ENCODE measurements at regions not wholly inside any gene's neighbourhood (a gene's known extent, or its start where the extent isn't known, plus 50 kb on each side); places are given as distances from the start of the nearest gene placed in this dataset.

- no peaks in the 10 kb centered on the region for H3K36me3 Mint-ChIP-seq (ENCODE audit: insufficient read depth in 2 of 2)
- H3K4me3 Mint-ChIP-seq, result no peak overlapping the region
- ATAC-seq (replicated peaks in 1 of 2), result no peak
- DNase-seq, result no peak
- no peak overlapping the region for H3K27ac Mint-ChIP-seq
- no peaks in the 10 kb centered on the region for H3K4me1 Mint-ChIP-seq (ENCODE audit: low read depth)
- H3K27me3 Mint-ChIP-seq (ENCODE audit: low read depth), result no peaks in the 10 kb centered on the region
- no peaks in the 10 kb centered on the region for H3K9me3 Mint-ChIP-seq
These were observed 207.9 kb upstream of the NT5C1B start for GRCh38 chr2:18797133-18797845.

- DNase-seq (no peak), ATAC-seq (replicated peaks in 1 of 2) (no peak)
- H3K4me1 Mint-ChIP-seq (ENCODE audit: low read depth), result no peaks in the 10 kb centered on the region
These were observed 206.5 kb upstream of the NT5C1B start for GRCh38 chr2:18795906-18796305.

DNA sequence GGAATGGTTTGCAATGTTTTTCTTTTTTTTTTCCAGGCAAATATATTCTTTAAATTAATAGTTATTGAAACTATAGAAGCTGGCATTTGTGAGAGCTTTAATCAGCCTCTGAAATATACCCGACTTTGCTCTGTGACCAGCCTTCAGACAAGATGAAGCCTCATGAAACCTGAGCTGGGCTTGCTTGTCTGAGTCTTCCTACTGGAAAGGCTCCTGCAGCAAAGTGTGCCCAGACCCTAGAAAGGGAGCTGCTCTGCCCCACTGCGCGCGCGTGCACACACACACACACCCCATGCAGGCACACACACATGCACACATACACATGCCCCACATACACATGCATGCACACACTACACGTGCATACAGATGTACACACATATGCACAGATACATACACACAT lies 203.3 kb upstream of the NT5C1B start:
- H3K9me3 Mint-ChIP-seq, result no peaks in the 10 kb centered on the region
- DNase-seq (no peak), ATAC-seq (replicated peaks in 1 of 2) (no peak)
- no peak overlapping the region for H3K27ac Mint-ChIP-seq
- no peak overlapping the region for H3K4me3 Mint-ChIP-seq
- no peaks in the 10 kb centered on the region for H3K36me3 Mint-ChIP-seq (ENCODE audit: insufficient read depth in 2 of 2)
- H3K27me3 Mint-ChIP-seq (ENCODE audit: low read depth), result no peaks in the 10 kb centered on the region
- no peaks in the 10 kb centered on the region for H3K4me1 Mint-ChIP-seq (ENCODE audit: low read depth)

More at GRCh38 chr2:18795906-18796305, 206.5 kb upstream of the NT5C1B start:
- no peak overlapping the region for H3K4me3 Mint-ChIP-seq
- no peaks in the 10 kb centered on the region for H3K27me3 Mint-ChIP-seq (ENCODE audit: low read depth)
- H3K27ac Mint-ChIP-seq, result no peak overlapping the region
- no peaks in the 10 kb centered on the region for H3K9me3 Mint-ChIP-seq
- H3K36me3 Mint-ChIP-seq (ENCODE audit: insufficient read depth in 2 of 2), result no peaks in the 10 kb centered on the region

DNA sequence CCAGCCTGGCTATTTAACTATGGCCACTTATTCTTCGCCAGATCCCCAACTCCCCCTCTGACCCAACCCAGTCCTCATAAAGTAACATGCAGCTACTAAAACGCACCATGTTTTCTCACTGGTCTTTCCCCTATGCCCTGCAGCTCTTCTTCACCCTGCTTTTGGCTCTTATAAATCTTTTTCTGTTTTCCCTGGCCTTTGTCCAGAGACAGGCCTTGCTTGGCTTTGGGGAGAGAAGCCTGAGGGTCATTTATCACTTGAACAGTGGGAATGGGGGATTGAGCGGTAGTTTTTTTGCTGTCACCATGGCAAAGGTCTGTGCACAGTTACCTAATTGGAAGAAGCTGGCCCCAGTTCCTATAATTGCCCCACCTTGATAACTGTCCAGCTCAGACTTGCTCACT lies 202.9 kb upstream of the NT5C1B start:
- Mint-ChIP-seq H3K27ac (no peak overlapping the region), H3K9me3 (no peaks in the 10 kb centered on the region), H3K4me3 (no peak overlapping the region), H3K4me1 (ENCODE audit: low read depth) (no peaks in the 10 kb centered on the region), H3K36me3 (ENCODE audit: insufficient read depth in 2 of 2) (no peaks in the 10 kb centered on the region), H3K27me3 (ENCODE audit: low read depth) (no peaks in the 10 kb centered on the region)
- no peak for ATAC-seq (replicated peaks in 1 of 2)
- no peak for DNase-seq

DNA sequence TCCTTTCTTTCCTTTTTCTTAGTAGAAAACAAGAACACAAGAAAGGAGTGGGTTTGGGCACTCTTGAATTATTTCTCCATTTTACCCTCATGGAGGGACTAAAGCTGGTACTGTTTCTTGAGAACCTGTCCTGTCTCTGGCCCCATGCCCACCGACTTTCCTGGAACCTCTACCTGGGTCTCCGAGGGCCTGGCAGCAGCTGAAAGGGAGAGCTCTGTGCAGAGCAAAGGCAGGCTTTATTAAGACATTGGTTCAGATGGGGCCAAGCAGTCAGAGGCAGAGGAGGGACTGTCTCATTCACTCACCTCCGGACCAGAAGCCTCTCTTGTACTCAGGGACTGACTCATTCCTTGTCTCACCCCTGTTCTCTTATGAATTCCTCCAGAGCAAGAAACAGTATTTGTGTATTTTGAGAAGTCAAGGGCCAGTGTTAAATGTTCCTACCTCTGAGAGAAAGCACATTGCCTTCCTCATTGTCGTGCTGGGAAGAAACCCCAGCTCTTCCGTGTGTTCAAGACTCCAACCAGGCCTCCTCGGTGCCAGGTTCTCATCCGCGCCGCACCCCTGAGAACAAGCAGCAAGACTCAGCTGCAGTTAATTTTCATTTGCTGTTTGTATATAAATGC lies 201.9 kb upstream of the NT5C1B start:
- no peak overlapping the region for H3K4me3 Mint-ChIP-seq
- ATAC-seq (replicated peaks in 1 of 2) (no peak), DNase-seq (no peak)
- H3K4me1 Mint-ChIP-seq (ENCODE audit: low read depth), result no peaks in the 10 kb centered on the region
- peaks cover 0 to 2% of the 10 kb centered on the region in 2 donors for H3K9me3 Mint-ChIP-seq
- H3K27ac Mint-ChIP-seq, result no peak overlapping the region
- no peaks in the 10 kb centered on the region for H3K36me3 Mint-ChIP-seq (ENCODE audit: insufficient read depth in 2 of 2)
- no peaks in the 10 kb centered on the region for H3K27me3 Mint-ChIP-seq (ENCODE audit: low read depth)

DNA sequence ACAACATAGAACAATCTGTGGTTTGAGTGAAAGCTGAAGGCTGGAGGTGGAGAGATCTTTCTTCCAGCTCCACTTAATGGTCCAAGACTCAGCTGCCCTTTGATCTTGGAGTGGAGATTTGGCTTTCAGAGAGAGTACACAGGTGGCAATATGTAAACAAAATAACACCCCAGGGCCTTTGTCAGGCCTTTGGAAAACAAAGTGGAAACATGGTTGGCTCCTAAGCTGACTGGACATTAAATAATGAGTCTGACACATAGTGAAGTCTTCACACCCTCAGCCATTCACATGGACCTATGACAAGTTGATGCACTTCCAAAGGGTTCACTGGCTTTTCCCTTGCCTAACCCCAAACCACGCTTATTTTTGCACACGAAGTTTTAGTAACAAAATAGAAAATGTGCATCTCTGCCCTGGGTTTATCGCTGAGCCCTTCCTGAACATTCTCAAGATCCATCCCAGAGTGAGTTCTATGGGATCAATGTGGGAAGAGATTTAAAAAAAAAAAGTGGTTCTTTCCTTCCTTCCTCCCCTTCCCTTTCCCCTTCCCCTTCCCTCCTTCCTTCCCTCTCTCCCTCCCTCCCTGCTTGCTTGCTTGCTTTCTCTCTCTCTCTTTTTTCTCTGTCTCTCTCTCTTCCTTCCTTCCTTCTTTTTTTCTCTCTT lies 201.3 kb upstream of the NT5C1B start:
- Mint-ChIP-seq H3K9me3 (peaks cover 2 to 3% of the 10 kb centered on the region in 2 donors), H3K4me3 (no peak overlapping the region), H3K4me1 (ENCODE audit: low read depth) (no peaks in the 10 kb centered on the region), H3K27ac (no peak overlapping the region), H3K36me3 (ENCODE audit: insufficient read depth in 2 of 2) (no peaks in the 10 kb centered on the region), H3K27me3 (ENCODE audit: low read depth) (no peaks in the 10 kb centered on the region)
- DNase-seq (no peak), ATAC-seq (replicated peaks in 1 of 2) (no peak)

DNA sequence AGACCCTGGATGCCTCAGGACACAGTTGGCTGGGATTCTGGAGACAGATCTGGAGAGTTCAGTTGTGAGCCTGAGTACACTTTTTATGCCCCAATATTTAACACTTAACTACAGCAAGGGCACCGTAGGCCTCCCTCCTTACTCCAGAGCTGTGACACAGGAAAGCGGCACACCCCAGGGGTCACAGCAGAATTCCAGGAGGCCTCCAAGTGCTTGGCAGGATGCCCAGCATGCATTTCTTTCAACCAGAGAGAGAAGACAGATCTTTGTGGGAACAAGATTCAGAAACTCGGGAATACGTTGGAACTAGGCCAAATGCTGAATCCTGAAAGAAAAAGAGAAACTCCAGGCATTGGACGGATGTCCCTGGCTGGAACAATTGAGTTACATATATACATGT lies 199.2 kb upstream of the NT5C1B start:
- H3K36me3 Mint-ChIP-seq (ENCODE audit: insufficient read depth in 2 of 2), result no peaks in the 10 kb centered on the region
- H3K4me1 Mint-ChIP-seq (ENCODE audit: low read depth), result no peaks in the 10 kb centered on the region
- no peaks in the 10 kb centered on the region for H3K27me3 Mint-ChIP-seq (ENCODE audit: low read depth)
- H3K4me3 Mint-ChIP-seq, result no peak overlapping the region
- no peak for ATAC-seq (replicated peaks in 1 of 2)
- no peak overlapping the region for H3K27ac Mint-ChIP-seq
- DNase-seq, result no peak
- H3K9me3 Mint-ChIP-seq, result peaks cover 2 to 3% of the 10 kb centered on the region in 2 donors

DNA sequence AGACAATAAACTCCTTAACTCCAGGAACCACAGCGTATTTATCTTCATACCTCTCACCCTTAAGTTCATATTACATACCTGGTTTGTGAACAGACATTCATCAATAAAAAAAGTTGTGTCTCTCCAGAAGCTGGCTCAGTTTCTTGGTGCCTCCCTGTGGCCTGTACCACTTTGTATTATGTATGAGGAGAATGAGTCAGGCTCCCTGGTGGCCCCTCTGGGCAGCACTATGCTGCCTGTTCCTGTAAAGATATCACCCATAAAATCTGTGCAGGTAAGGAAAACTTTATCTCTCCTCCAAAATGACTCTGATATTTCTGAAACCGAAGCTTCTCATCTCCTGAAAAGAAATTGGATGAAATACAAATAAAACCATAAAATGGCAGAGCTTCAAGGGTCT lies 198.4 kb upstream of the NT5C1B start:
- Mint-ChIP-seq H3K4me3 (no peak overlapping the region), H3K27ac (no peak overlapping the region), H3K27me3 (ENCODE audit: low read depth) (no peaks in the 10 kb centered on the region), H3K36me3 (ENCODE audit: insufficient read depth in 2 of 2) (no peaks in the 10 kb centered on the region), H3K9me3 (peaks cover 2 to 5% of the 10 kb centered on the region in 2 donors), H3K4me1 (ENCODE audit: low read depth) (no peaks in the 10 kb centered on the region)
- no peak for ATAC-seq (replicated peaks in 1 of 2)
- no peak for DNase-seq

- no peak overlapping the region for H3K4me3 Mint-ChIP-seq
- no peaks in the 10 kb centered on the region for H3K4me1 Mint-ChIP-seq (ENCODE audit: low read depth)
- no peak for DNase-seq
- ATAC-seq (replicated peaks in 1 of 2), result no peak
- H3K27ac Mint-ChIP-seq, result no peak overlapping the region
- no peaks in the 10 kb centered on the region for H3K27me3 Mint-ChIP-seq (ENCODE audit: low read depth)
- H3K36me3 Mint-ChIP-seq (ENCODE audit: insufficient read depth in 2 of 2), result no peaks in the 10 kb centered on the region
- H3K9me3 Mint-ChIP-seq, result peaks cover 2 to 5% of the 10 kb centered on the region in 2 donors
These were observed 194.9 kb upstream of the NT5C1B start for GRCh38 chr2:18784245-18784644.

- Mint-ChIP-seq H3K27ac (no peak overlapping the region), H3K4me3 (no peak overlapping the region), H3K27me3 (ENCODE audit: low read depth) (no peaks in the 10 kb centered on the region), H3K9me3 (peaks cover 2 to 5% of the 10 kb centered on the region in 2 donors), H3K36me3 (ENCODE audit: insufficient read depth in 2 of 2) (no peaks in the 10 kb centered on the region), H3K4me1 (ENCODE audit: low read depth) (no peaks in the 10 kb centered on the region)
- no peak for DNase-seq
- ATAC-seq (replicated peaks in 1 of 2), result no peak
These were observed 192.3 kb upstream of the NT5C1B start for GRCh38 chr2:18781541-18782280.

- no peaks in the 10 kb centered on the region for H3K9me3 Mint-ChIP-seq
- ATAC-seq (replicated peaks in 1 of 2) (no peak), DNase-seq (no peak)
- H3K4me1 Mint-ChIP-seq (ENCODE audit: low read depth), result no peaks in the 10 kb centered on the region
- H3K36me3 Mint-ChIP-seq (ENCODE audit: insufficient read depth in 2 of 2), result no peaks in the 10 kb centered on the region
- H3K27me3 Mint-ChIP-seq (ENCODE audit: low read depth), result no peaks in the 10 kb centered on the region
- H3K27ac Mint-ChIP-seq, result no peak overlapping the region
- no peak overlapping the region for H3K4me3 Mint-ChIP-seq
These were observed 188.0 kb upstream of the NT5C1B start for GRCh38 chr2:18777250-18777812.

GRCh38 chr2:18771212-18771611 lies 181.8 kb upstream of the NT5C1B start:
- peaks cover 3 to 4% of the 10 kb centered on the region in 2 donors for H3K36me3 Mint-ChIP-seq (ENCODE audit: insufficient read depth in 2 of 2)
- H3K27ac Mint-ChIP-seq, result no peak overlapping the region
- H3K4me1 Mint-ChIP-seq (ENCODE audit: low read depth), result no peaks in the 10 kb centered on the region
- H3K9me3 Mint-ChIP-seq, result peaks cover 2 to 10% of the 10 kb centered on the region in 2 donors
- no peak for DNase-seq
- H3K27me3 Mint-ChIP-seq (ENCODE audit: low read depth), result no peaks in the 10 kb centered on the region
- ATAC-seq (replicated peaks in 1 of 2), result no peak
- H3K4me3 Mint-ChIP-seq, result no peak overlapping the region

DNA sequence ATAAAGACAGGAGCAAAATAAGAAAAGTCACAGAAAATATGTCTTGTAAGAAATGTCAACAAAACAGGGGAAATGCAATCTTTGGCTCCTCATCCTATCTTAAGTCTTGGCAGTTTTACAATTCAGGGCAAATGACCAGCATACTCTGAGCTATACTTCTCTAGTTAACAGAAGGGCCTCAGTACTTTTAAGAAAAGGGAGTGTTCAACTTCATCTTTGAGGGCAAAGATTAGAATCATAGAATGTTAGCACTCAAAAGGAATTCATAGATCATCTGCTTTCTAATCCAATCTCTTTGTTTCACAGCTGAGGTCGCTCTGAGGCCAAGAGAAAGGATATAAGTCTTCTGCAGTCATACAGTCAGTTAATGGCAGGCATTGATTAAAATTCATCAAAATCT lies 174.0 kb upstream of the NT5C1B start:
- H3K27me3 Mint-ChIP-seq (ENCODE audit: low read depth), result no peaks in the 10 kb centered on the region
- no peaks in the 10 kb centered on the region for H3K4me1 Mint-ChIP-seq (ENCODE audit: low read depth)

More for the DNA sequence above, 174.0 kb upstream of the NT5C1B start:
- Mint-ChIP-seq H3K4me3 (no peak overlapping the region), H3K27ac (no peak overlapping the region), H3K9me3 (peaks cover 1 to 6% of the 10 kb centered on the region in 2 donors), H3K36me3 (ENCODE audit: insufficient read depth in 2 of 2) (peaks cover 1 to 6% of the 10 kb centered on the region in 2 donors)
- ATAC-seq (replicated peaks in 1 of 2) (no peak), DNase-seq (no peak)

Measured in activated T-cell treated with anti-CD3 and anti-CD28 coated beads, Interleukin-2, amount 50 U/mL, for 72 hours (primary cell).